B cell (primary cell): ENCODE measurements at regions not wholly inside any gene's neighbourhood (a gene's known extent, or its start where the extent isn't known, plus 50 kb on each side); places are given as distances from the start of the nearest gene placed in this dataset.

Experiments
- EZH2 ChIP-seq: IDR thresholded peaks from 2 replicates; pipeline ENCODE4 v1.6.1; 2012; ENCODE audit warnings: borderline replicate concordance, low read depth, mild to moderate bottlenecking, moderate library complexity, low read length; ENCODE audit not compliant: insufficient read depth, poor library complexity, severe bottlenecking
- TF ChIP-seq, protein P1 (sequence below): fragments of 200-600 bp; IDR thresholded peaks from one replicate; pipeline ENCODE4 v1.8.0; 2022; ENCODE audit warnings: antibody characterized with exemption, mild to moderate bottlenecking

- TF ChIP-seq, protein P1, sequence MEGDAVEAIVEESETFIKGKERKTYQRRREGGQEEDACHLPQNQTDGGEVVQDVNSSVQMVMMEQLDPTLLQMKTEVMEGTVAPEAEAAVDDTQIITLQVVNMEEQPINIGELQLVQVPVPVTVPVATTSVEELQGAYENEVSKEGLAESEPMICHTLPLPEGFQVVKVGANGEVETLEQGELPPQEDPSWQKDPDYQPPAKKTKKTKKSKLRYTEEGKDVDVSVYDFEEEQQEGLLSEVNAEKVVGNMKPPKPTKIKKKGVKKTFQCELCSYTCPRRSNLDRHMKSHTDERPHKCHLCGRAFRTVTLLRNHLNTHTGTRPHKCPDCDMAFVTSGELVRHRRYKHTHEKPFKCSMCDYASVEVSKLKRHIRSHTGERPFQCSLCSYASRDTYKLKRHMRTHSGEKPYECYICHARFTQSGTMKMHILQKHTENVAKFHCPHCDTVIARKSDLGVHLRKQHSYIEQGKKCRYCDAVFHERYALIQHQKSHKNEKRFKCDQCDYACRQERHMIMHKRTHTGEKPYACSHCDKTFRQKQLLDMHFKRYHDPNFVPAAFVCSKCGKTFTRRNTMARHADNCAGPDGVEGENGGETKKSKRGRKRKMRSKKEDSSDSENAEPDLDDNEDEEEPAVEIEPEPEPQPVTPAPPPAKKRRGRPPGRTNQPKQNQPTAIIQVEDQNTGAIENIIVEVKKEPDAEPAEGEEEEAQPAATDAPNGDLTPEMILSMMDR, result no peak
- no peak for TF ChIP-seq EZH2
Observed at GRCh38 chr17:53270936-53271335, 551.8 kb upstream of the KIF2B start.
